Tibial artery (tissue), 4 donors: ENCODE measurements at regions not wholly inside any gene's neighbourhood (a gene's known extent, or its start where the extent isn't known, plus 50 kb on each side); places are given as distances from the start of the nearest gene placed in this dataset.

ENCODE experiments used
- DNase-seq, 2 donors: peaks; one replicate each; pipeline ENCODE4 v3.0.0-alpha.2; 2019
- H3K27ac ChIP-seq, 2 donors: fragments of 200-600 bp; sonication (generic) in 1 of 2; 1 replicate in 1 of 2; 2 replicates in 1 of 2; pipeline ENCODE4 v1.5.1; 2018 to 2019; ENCODE audit warnings: mild to moderate bottlenecking in 1 of 2
- H3K27me3 ChIP-seq, 2 donors: fragments of 200-600 bp; sonication (generic) in 1 of 2; one replicate each; pipeline versions ENCODE4 v1.5.1 to v1.6.0; 2016 to 2019
- H3K36me3 ChIP-seq, 3 donors: fragments of 200-600 bp; sonication (generic) in 2 of 3; one replicate each; pipeline ENCODE4 v1.5.1; 2016 to 2019; ENCODE audit warnings: mild to moderate bottlenecking in 2 of 3
- H3K4me1 ChIP-seq, 4 donors: fragments of 200-600 bp; sonication (generic) in 2 of 4; 1 replicate in 3 of 4; 2 replicates in 1 of 4; pipeline ENCODE4 v1.5.1; 2016 to 2019
- H3K4me3 ChIP-seq, 2 donors: fragments of 200-600 bp; sonication (generic) in 1 of 2; 1 replicate in 1 of 2; 2 replicates in 1 of 2; pipeline ENCODE4 v1.5.1; 2018 to 2019; ENCODE audit warnings: mild to moderate bottlenecking in 2 of 2
- H3K9me3 ChIP-seq, 3 donors: fragments of 200-600 bp; sonication (generic) in 1 of 3; one replicate each; pipeline ENCODE4 v1.5.1; 2016 to 2019
- intact Hi-C: fragments of 100-400 bp; cut with DNase I; formaldehyde crosslinking; loops from one replicate; pipeline ENCODE4 v1.15.0; 2023; ENCODE audit warnings: low total_unique reads
- TF ChIP-seq, protein P1 (sequence below), 2 experiments: fragments of 200-600 bp in 1 of 2; fragments of 450-650 bp in 1 of 2; IDR thresholded peaks; one replicate each; pipeline ENCODE4 v1.5.1; 2017 to 2019; ENCODE audit warnings: antibody characterized with exemption in 2 of 2, mild to moderate bottlenecking in 1 of 2, moderate library complexity in 1 of 2

DNA sequence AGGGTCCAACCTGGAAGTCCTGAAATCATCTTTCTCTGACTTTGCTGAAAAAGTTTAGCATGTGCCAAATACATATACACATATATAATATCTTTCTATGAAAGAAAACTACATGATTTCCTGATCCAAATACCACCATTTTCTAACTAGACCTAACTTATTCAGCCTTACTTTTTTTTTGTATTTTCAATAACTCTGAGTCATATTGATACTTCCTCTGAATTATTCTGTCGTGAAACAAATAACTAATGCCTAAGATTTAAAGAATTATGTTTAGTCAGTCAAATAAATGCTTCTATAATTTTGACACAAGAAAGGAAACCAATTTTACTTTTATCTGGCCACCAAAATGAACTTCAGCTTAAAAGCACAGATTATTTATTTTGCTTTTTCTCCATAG, 760.2 kb upstream of the GBE1 start:
- Histone ChIP-seq H3K9me3 (no peaks in the 10 kb centered on the region), H3K4me3 (no peak overlapping the region), H3K36me3 (no peaks in the 10 kb centered on the region), H3K27me3 (no peaks in the 10 kb centered on the region), H3K4me1 (no peaks in the 10 kb centered on the region), H3K27ac (no peak overlapping the region)
- no peak for DNase-seq
- TF ChIP-seq, protein P1, sequence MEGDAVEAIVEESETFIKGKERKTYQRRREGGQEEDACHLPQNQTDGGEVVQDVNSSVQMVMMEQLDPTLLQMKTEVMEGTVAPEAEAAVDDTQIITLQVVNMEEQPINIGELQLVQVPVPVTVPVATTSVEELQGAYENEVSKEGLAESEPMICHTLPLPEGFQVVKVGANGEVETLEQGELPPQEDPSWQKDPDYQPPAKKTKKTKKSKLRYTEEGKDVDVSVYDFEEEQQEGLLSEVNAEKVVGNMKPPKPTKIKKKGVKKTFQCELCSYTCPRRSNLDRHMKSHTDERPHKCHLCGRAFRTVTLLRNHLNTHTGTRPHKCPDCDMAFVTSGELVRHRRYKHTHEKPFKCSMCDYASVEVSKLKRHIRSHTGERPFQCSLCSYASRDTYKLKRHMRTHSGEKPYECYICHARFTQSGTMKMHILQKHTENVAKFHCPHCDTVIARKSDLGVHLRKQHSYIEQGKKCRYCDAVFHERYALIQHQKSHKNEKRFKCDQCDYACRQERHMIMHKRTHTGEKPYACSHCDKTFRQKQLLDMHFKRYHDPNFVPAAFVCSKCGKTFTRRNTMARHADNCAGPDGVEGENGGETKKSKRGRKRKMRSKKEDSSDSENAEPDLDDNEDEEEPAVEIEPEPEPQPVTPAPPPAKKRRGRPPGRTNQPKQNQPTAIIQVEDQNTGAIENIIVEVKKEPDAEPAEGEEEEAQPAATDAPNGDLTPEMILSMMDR (IDR thresholded peaks at IDR 0.05): no peak
- intact Hi-C loops: no loop called here

DNA sequence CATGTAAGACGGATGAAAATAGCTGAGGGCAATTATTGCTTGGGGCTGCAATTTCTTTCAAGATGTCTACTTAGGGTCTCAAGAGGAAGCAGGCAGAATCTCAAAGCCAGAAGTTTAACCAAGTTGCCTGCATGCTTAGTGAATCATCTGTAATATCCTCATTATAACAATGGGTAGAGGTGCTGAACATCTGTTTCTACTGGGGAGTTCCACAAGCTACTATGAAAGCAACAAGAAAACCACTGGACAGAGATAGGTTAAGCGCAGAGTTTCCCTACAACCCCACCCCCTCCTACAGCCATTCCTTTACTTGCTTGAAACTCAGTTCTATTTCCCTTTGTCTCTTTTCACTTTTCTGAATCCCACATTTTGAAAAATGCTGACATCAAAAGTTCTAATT, 759.4 kb upstream of the GBE1 start:
- Histone ChIP-seq H3K27ac (no peak overlapping the region), H3K4me1 (no peaks in the 10 kb centered on the region), H3K9me3 (no peaks in the 10 kb centered on the region), H3K4me3 (no peak overlapping the region), H3K27me3 (no peaks in the 10 kb centered on the region), H3K36me3 (no peaks in the 10 kb centered on the region)
- intact Hi-C loops: no loop called here
- TF ChIP-seq, protein P1 (IDR thresholded peaks at IDR 0.05): no peak
- no peak for DNase-seq

DNA sequence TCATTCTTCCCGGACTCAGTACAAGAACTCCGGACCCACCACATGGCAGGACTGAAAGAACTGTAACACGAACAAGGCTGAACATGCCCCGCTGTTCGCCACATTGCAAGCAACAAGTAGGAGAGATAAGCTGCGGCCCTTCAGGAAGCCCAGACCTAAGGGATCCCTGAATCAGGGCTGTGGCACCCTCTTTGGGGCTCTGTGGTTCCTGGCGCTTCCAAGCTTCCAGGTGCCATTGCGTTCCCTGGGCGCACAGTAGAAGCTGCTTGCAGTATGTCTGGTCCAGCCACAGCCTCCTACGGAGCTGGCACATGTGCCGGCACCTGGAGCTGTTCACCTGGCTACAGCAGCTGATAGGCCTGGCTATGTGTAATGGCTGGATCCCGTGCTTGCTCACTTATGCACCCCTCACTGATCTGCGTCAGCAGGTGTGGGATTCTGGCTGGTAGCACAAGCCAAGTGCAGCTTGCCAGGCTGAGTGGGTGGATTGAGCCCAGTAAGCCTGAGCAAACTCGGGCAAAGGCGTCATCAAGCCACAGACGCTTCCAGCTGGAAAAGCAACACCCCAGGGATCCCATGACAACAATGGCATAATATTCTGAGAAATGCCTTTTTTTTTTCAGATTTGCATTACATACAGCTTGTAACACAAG, 748.6 kb upstream of the GBE1 start:
- no peaks in the 10 kb centered on the region for H3K9me3 ChIP-seq
- H3K4me3 ChIP-seq: no peak overlapping the region
- no peaks in the 10 kb centered on the region for H3K4me1 ChIP-seq
- H3K27me3 ChIP-seq: no peaks in the 10 kb centered on the region
- TF ChIP-seq, protein P1 (IDR thresholded peaks at IDR 0.05): no peak
- DNase-seq: no peak
- no peaks in the 10 kb centered on the region for H3K36me3 ChIP-seq
- intact Hi-C loops: no loop called here
- no peak overlapping the region for H3K27ac ChIP-seq

DNA sequence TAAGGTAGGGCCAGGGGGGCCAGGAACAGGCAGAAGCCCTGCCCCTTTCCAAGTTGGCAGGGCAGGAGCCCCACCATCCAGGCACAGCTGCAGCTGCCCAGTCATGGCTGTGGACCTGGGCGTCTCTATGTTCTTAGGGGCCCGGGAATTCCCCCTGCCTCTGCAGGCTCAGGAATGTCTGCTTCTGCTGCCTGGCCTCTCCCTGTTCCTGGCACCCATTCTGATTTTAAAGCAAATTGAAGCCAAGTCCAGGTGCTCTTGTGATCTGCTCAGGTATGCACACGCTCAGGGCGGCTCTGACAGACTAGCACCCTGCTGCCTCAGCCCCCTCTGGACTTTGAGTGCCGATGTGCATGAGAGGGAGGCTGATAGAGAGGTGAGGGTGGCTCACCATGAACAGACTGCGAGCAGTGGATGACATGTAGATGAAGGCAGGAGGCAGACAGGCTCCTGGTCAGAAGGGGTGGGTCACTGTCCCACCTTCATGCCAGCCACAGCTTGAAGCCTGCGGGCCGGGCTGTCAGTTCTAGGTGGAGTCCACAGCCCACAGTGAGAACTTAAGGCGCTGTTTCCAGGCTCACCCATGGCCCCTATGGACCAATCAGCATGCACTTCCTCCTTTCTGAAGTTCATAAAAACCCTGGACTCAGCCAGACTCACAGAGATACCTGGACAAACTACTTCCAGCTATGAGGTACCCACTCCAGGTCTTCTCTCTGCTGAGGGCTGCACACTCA, 747.8 kb upstream of the GBE1 start:
- H3K36me3 ChIP-seq: no peaks in the 10 kb centered on the region
- DNase-seq: no peak
- no peaks in the 10 kb centered on the region for H3K4me1 ChIP-seq
- intact Hi-C loops: no loop called here
- TF ChIP-seq, protein P1 (IDR thresholded peaks at IDR 0.05): no peak
- H3K27ac ChIP-seq: no peak overlapping the region
- no peaks in the 10 kb centered on the region for H3K9me3 ChIP-seq
- H3K27me3 ChIP-seq: no peaks in the 10 kb centered on the region
- H3K4me3 ChIP-seq: no peak overlapping the region

DNA sequence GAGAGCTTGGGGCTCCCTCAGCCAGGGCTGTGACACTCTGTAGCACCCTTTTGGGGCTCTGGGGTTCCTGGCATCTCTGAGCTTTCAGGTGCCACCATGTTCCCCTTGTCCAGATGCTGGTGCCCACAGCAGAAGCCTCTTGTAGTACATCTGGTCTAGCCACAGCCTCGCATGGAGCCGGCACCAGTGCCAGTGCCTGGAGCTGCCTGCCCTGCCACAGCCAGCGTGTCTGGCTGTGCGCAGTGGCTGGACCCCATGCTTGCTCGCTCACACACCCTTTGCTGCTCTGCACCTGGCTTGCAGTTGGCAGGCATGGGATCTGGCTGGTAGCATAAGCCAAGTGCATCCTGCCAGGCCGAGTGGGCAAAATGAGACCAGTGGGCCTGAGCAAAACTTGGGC, 744.8 kb upstream of the GBE1 start:
- intact Hi-C loops: no loop called here
- Histone ChIP-seq H3K4me1 (no peaks in the 10 kb centered on the region), H3K27me3 (no peaks in the 10 kb centered on the region), H3K4me3 (no peak overlapping the region), H3K9me3 (no peaks in the 10 kb centered on the region), H3K36me3 (no peaks in the 10 kb centered on the region), H3K27ac (no peak overlapping the region)
- TF ChIP-seq, protein P1 (IDR thresholded peaks at IDR 0.05): no peak
- DNase-seq: no peak
